ENCODE measurements at regions not wholly inside any gene's neighbourhood (a gene's known extent, or its start where the extent isn't known, plus 50 kb on each side); places are given as distances from the start of the nearest gene placed in this dataset.
"Not testable (repeated sequence)": the region's sequence is repeated elsewhere in the genome, so short reads cannot be mapped to it uniquely, and the experiment has no call there.

DNA sequence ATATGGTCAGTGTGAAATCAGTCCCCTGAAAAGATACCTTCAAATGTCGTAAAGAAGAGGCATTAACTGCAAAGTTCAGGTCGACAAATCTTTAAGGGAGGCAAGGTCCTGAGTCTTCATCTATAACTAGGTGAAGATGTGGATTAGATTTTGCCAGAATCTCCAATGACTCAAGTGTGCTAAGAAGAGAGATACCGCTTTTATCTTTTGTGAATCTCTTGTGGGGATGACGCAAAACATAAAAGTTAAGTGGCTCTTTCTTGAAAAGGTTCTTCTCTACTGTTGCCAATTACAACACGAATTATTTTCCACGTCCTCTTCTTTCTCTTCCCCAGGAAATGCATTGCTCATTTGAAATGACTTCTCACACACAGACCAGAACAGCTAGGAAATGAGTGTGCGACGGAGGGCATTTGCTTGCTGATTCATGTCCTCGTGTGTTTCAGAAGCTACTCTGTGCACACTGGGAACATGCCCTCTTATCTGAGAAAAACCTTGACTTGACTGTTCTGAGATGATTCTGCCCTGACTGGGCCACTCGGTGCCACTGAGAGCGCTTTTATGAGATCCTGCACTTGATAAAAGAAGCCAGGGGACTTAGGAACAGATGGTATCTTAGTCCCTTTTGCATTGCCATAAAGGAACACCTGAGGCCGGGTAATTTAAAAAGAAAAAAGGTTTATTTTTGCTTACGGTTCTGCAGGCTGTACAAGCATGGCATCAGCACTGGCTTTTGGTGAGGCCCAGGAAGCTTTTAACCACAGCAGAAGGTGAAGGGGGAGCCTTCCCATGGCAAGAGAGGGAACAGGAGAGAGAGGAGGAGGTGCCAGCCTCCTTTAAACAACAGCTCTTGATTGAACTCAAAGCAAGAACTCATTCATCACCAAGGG lies 169.5 kb upstream of the PFKP start:
- in situ Hi-C loops (cut with MboI; ENCODE audit: low sequenced_read_pairs): no loop called here

DNA sequence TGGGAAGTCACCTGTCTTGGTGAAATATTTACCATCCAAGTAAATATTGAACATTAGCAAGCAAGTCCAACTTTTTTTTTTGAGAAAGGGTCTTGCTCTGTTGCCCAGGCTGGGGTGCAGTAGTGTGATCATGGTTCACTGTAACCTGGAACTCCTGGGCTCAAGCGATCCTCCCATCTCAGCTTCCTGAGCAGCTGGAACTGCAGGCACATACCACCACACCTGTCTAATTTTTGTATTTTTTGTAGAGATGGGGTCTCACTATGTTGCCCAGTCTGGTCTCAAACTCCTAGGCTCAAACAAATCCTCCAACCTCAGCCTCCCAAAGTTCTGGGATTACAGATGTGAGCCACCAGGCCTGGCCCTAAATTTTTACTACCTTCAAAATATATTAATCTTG lies 171.0 kb upstream of the PFKP start:
- in situ Hi-C loops (cut with MboI; ENCODE audit: low sequenced_read_pairs): not testable (repeated sequence)

DNA sequence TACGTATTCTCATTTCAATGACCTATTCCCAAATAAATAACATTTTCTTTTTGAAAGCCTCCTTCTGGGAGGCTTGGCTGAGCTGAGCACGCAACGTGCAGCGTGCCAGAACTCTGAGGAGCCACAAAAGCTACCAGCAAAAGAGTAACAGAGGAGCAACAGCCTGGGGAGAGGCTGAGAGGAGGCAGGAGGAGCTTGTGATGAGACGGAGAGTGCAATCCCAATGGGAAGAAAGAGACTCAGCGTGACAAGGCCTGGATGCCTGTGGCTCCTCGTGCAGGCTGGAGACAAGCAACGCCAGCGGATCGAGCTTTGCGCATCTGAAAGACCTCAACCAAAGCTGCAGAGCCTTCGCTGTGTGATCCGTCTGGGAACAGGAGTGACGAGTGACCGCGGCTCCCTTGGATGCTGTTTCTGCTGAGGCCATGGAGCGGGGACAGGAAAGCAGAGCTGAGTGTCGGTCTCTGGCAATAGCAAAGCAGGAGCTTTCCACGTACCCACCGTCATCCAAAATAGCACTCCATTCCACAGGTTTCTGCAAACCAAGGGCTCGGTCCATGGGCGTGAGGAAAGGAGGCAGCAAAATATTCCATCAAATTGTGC lies 171.7 kb upstream of the PFKP start:
- in situ Hi-C loops (cut with MboI; ENCODE audit: low sequenced_read_pairs): no loop called here

DNA sequence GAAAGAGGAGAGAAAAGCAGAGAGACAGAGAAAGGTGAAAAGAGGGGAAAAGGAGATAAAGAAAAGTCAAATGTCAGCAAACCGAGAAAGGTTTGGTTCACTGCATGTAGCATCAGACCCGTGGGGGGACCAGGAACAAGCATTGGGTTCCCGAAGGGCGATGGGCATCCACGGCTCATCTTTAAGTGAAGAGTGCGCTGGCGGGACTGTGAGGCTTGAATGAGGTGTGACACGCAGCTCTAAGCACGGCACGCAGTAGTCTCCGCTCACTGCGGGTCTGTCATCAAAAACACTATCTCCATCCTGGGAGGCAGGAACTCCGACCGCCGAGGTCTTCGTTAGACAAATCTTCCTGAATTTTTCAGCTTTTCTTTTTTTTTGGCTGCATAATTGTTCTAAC lies 173.4 kb upstream of the PFKP start:
- in situ Hi-C loops (cut with MboI; ENCODE audit: low sequenced_read_pairs): no loop called here

DNA sequence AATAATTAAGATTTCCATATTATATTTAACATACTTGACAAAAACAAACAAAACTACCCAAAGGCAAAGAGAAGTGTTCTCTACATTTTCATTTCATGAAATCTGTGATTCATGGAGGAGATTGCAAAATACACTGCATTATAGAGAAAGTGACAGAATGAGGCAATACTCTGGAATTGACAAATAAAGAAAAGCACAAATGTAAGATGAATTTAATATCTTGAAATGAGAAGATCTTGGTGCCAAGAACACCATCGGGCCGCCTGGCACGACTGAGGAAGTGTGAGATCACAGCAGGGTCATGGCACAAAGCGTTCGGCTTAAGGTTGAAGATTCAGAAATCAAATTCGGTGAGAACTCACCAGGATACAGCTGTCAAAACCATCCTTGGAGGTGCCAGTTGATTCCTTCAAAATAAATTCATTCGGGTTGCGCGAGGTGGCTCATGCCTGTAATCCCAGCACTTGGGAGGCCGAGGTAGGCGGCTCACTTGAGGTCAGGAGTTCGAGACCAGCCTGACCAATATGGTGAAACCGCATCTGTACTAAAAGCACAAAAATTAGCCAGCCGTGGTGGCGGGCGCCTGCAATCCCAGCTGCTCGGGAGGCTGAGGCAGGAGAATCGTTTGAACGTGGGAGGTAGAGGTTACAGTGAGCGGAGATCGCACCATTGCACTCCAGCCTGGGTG lies 174.0 kb upstream of the PFKP start:
- in situ Hi-C loops (cut with MboI; ENCODE audit: low sequenced_read_pairs): no loop called here

DNA sequence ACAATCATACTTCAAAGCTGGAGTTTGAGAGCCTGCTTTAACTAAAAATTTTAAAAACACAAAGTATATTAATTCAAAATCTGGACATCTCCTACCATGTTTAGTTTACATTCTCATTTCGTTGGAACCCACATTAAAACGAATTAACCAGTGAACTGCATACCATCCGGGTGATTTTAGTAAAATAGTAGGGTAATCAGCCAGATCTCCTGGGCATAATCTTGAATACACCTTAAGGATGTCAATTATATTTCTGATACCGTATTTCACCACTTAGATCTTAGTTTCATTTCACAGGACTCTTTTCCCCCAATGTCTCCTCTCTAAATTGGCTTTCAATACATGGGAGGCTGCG lies 175.6 kb upstream of the PFKP start:
- in situ Hi-C loops (cut with MboI; ENCODE audit: low sequenced_read_pairs): no loop called here

DNA sequence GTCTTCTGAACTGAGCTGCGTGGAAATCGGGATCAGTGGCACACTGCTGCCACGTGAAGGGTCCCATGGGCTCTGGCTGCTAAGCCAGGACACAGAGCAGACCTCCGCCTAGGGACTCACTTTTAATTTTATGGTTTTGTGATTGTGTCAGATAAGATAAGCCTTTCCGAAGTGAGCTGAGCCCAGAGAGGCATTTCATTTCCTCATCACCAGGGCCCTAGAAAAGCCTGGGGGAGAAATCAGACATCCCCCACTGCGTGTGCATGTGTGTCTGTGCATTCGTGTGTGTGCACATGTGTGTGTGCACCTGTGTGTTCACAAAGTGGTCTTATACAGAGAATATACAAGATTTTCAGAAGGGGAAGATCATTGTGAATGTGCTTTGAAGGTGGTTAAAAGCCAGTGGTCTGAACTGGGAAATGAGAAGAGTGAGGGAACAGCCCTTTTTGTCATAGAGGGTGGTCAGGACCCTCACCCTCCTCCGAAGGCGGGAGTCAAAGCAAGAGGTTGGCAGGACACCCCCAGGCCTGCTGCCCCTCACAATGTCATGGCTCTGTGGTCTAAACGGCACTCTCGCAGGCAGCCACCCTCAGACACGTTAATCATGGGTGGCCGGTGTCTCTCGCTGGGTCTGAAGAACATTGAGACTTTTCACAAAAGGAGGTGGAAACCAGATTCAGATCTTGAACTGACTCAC lies 176.1 kb upstream of the PFKP start:
- in situ Hi-C loops (cut with MboI; ENCODE audit: low sequenced_read_pairs): no loop called here

DNA sequence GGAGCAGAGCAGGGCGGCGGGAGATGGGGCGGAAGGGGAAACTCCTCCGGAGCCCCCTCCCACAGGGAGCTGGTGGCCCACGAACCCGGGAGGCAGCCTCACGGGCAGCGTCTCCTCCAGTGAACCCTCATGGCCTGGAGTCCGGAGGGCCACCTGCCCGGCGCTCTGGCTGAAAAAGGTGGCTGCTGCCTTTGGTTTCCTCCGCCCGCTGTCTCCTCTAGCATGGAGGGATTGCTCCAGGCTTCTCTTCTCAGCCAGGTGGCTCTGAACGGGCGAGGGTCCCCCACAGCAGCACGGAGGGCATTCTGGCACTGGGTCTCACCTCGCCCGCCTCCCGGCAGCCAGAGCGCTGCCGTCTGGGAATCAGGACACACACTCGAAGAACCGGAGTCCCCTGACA lies 177.3 kb upstream of the PFKP start:
- in situ Hi-C loops (cut with MboI; ENCODE audit: low sequenced_read_pairs): no loop called here

DNA sequence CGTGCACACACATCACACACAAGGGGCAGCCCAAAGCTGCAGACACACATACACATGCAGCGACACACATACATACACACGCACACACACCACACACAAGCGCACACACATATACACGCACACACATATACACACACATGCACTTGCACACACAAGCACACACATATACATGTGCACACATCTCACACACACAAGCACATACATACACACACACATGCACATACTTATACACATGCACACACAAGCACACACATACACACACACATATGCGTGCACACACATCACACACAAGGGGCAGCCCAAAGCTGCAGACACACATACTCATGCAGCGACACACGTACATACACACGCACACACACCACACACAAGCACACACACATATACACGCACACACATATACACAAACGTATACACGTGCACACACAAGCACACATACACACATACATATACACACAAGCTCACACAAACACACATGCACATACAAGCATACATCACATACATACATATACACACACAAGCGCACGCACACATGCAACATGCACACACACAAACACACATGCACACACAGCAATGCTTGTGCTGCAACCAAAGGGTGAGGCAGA lies 178.8 kb upstream of the PFKP start:
- in situ Hi-C loops (cut with MboI; ENCODE audit: low sequenced_read_pairs): no loop called here

DNA sequence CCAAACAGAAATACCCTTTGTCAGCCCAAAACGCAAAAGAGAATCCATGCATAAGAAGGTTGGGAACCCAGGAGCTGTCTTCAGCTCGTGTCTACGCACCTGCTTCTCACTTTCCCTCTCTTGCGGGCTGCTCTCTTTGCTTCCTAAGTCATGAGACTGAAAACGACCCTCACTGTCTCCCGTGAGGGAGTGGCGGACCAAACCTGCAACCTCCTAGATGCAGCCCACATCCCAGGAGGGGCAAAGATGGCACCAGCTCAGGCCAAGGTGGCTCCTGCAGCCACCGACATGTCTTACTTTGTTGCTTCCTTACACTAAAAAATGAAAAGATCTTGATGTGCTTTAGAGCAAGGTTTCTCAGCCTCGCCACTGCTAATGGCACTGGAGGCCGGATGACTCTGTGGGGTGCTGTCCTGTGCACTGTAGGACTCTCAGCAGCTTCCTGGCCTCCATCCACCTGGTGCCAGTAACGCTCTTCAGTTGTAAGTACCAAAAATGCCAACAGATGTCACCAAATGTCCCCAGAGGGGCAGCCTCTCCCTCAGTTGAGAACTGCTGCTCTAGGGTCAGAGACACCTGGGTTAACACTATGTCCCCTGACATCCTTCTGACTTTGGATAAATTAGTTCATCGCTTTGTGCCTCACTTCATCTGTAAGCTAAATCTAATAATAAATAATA lies 179.8 kb upstream of the PFKP start:
- in situ Hi-C loops (cut with MboI; ENCODE audit: low sequenced_read_pairs): no loop called here

DNA sequence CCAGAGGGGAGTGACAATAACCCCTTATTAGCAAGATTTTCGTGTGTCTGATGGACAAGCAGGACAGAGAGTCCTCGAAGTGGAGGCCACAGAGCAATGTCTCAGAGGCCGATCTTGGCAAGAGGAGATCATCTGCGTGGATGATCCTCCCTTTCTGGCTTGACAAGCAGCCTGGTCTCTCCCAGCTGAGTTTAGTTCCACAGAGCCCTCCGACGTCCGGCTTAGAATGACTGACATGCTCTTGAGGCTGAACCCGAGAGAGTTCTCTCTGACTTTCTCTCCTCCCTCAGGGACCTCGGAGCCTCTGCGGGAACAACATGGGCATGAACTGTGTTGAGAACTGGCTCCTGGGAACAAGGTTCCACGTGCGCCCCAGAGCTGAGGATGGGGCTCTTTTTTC lies 180.7 kb upstream of the PFKP start:
- in situ Hi-C loops (cut with MboI; ENCODE audit: low sequenced_read_pairs): no loop called here

DNA sequence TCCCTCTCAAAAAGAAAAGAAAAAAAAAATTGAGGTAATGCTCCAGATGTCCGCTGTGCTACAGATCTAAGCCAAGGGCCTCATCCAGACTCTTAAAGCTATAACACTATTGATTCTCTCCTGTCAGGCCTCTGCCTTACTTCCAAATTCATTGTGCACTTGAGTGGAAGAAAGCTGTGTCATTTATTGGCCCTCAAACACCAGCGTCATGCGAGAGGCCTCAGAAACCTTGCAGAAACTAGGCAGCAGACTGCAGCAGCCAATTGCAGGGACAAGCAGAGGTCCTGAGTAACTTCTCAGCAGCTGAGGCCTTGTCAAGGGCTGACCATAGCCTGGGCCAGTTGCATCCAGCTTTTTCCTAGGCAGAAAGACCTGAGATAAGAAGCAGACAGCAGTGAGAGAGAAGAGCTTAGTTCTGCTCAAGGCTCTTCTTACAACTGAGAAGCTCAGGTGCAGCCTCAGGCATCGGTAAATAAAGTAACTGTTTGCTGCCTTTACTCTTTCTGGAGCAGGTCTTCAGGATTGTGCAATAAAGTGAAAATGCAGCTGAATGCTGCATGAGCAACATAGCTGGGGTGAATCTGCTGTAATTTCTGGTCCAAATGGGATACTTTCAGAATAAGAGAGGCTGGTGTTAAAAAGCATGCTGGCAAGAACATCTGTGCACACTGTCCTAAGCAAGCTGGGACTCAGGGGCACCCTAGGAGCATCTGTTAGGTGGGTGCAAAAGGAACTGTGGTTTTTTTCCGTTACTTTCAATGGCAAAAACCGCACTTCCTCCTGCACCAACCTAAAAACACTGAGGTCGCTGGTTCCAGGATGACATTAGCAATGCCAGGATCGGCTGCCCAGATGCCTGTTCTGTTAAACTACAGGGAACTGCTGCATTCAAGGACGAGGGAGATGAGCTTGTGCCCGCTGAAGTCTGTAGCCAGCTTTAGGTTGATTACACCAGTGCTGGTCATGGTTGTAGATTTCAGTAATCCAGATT lies 181.8 kb upstream of the PFKP start:
- in situ Hi-C loops (cut with MboI; ENCODE audit: low sequenced_read_pairs): no loop called here

DNA sequence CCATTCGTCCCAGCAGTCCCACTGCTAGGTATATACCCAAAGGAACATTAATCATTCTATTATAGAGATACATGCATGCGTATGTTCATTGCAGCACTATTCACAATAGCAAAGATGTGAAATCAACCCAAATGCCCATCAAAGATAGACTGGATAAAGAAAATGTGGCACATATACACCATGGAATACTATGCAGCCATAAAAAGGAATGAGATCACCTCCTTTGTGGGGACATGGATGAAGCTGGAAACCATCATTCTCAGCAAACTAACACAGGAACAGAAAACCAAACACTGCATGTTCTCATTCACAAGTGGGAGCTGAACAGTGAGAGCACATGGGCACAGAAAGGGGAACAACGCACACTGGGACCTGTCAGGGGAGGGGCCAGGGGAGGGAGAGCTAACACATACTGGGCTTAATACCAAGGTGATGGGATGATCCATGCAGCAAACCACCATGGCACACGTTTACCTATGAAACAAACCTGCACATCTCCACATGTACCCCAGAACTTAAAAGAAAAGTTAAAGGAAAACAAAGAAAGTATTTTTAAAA lies 183.3 kb upstream of the PFKP start:
- in situ Hi-C loops (cut with MboI; ENCODE audit: low sequenced_read_pairs): not testable (repeated sequence)

DNA sequence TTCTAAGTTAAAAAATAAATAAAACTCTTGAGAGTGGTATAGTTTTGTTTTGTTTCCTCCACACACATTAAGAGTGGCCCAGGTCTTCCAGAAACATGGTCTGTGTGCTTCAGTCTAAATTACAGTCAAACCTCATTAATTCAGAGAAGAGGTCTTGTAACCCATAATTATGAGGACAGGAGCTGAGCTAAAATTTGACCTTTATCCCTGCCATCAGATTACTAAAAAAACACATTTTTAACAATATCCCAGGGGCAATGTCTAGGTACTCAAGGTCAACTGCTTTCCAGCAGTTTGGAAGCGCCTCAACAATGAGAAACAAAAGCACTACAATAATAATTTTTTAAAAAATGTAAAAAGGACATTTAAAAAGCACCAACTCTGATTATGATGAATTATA lies 184.1 kb upstream of the PFKP start:
- in situ Hi-C loops (cut with MboI; ENCODE audit: low sequenced_read_pairs): no loop called here

DNA sequence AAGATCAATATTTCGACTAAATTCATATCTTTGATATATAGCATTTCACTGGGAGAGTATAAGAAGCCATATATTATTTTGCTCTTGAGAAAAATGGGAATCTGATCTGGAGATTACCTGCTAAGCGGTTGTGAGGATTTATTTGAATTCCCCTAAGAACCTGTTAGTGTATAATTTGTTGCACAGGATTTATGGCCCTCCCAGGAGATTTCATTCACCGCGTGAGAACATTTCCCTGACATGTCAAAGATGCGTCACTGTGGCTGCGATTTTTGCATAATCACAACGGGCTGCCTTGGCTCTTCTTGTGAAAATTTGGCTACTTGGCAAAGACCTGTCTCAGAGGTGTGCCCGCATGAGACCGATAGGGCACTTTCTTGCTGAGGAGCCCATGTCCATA lies 184.7 kb upstream of the PFKP start:
- in situ Hi-C loops (cut with MboI; ENCODE audit: low sequenced_read_pairs): no loop called here

DNA sequence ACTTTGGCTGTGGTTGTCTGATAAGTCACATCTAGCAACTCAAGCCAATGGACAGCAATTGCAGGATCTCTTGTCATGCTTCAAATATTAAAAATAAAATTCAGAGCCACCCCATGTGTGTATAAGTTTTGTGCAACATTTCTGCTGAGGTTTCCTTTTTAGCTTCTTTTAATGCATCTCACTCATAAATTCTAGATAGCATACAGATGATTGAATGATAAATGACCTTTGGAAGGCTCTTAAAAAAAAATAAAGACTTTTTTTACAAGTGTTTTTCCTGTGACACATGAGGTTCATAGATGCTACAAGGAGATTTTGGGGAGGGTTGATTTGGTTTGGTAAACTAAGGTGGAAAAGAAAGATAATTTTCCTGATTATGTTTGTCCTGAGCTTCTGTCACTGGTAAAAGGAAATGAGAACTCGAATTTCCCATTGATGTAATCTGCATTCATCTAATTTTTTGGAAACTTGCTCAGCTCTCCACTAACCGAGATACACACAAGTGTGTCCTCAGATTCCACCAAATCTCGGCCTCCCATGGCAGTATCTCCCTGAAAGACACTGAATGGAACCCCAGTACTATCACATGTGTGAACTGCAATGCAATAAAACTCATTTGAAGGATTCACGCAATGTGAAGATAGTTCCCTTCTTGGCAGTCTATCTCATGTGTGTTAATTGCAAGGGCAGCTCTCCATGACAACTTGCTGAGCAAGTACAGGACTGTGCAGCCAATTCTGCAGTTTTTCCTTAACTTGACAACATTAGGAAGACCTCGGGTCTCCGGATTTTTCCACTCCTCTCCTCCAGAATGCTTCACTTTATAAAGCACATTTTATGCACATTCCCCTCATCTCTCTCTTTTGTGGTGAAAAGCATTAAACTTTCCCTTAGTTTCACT lies 185.4 kb upstream of the PFKP start:
- in situ Hi-C loops (cut with MboI; ENCODE audit: low sequenced_read_pairs): no loop called here

DNA sequence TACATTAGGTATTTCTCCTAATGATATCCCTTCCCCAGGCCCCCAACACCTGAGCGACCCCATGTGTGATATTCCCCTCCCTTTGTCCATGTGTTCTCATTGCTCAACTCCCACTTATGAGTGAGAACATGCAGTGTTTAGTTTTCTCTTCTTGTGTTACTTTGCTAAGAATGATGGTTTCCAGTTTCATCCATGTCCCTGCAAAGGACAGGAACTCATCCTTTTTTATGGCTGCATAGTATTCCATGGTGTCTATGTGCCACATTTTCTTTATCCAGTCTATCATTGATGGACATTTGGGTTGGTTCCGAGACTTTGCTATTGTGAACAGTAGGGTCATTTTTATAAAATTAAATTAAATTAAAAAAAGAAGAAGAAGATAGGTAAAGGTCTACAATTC lies 187.3 kb upstream of the PFKP start:
- in situ Hi-C loops (cut with MboI; ENCODE audit: low sequenced_read_pairs): not testable (repeated sequence)

DNA sequence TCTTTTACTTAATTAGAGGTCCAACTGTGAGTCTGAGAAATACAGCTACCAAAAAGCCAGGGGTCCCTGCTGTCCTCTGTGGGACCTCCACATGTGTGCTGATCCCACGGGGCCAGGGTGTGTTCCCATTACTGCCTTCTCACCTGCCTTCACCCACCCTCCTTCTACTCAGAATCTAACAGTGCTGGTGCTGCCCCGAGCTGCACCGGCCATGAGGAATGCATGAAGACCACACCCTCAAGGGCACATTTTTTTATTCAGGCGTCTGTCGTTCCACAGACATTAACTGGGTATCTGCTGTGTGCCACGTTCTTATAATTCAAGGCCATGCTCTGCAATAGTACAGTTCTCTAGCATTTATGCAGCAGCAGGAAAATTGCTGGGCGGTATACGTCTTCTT lies 188.5 kb upstream of the PFKP start:
- in situ Hi-C loops (cut with MboI; ENCODE audit: low sequenced_read_pairs): no loop called here
